Heart right ventricle (tissue), 16 donors: ENCODE measurements at regions not wholly inside any gene's neighbourhood (a gene's known extent, or its start where the extent isn't known, plus 50 kb on each side); places are given as distances from the start of the nearest gene placed in this dataset.

Source experiments
- ATAC-seq, 8 donors: fragments of 200-7000 bp; cut with Tn5 transposase; one replicate each; pipeline ENCODE4 v1.9.1; 2020; ENCODE audit warnings: mild to moderate bottlenecking in 8 of 8, moderate library complexity in 8 of 8, moderate number of reproducible peaks in 1 of 8
- DNase-seq, 2 donors: peaks; one replicate each; pipeline ENCODE4 v3.0.0-alpha.2; 2020
- H3K27ac ChIP-seq, 10 donors: fragments of 200-600 bp; sonication (generic) in 2 of 10; one replicate each; pipeline versions ENCODE4 v1.5.0 to v1.8.0; 2020 to 2022; ENCODE audit warnings: mild to moderate bottlenecking in 3 of 10
- H3K27me3 ChIP-seq, 7 donors: fragments of 200-600 bp; one replicate each; pipeline ENCODE4 v1.8.0; 2021 to 2022; ENCODE audit warnings: mild to moderate bottlenecking in 2 of 7
- H3K36me3 ChIP-seq, 9 donors: fragments of 200-600 bp; sonication (generic) in 1 of 9; one replicate each; pipeline versions ENCODE4 v1.5.0 to v1.8.0; 2020 to 2022; ENCODE audit warnings: mild to moderate bottlenecking in 2 of 9
- H3K4me1 ChIP-seq, 9 donors: fragments of 200-600 bp; sonication (generic) in 1 of 9; one replicate each; pipeline versions ENCODE4 v1.5.0 to v1.8.0; 2020 to 2022; ENCODE audit warnings: mild to moderate bottlenecking in 4 of 9
- H3K4me3 ChIP-seq, 10 donors: fragments of 200-600 bp; sonication (generic) in 2 of 10; one replicate each; pipeline versions ENCODE4 v1.5.0 to v1.8.0; 2020 to 2022; ENCODE audit warnings: mild to moderate bottlenecking in 7 of 10, moderate library complexity in 2 of 10
- H3K9me3 ChIP-seq, 11 donors: fragments of 200-600 bp in 10 of 11; sonication (generic) in 2 of 11; one replicate each; pipeline versions ENCODE4 v1.5.0 to v1.8.0; 2013 to 2022; ENCODE audit warnings: mild to moderate bottlenecking in 2 of 11, control low read depth in 1 of 11, moderate library complexity in 1 of 11
- WGBS, 2 donors: extraction: QIAGEN DNeasy Blood & Tissue Kit; methylation state at CpG; one replicate each; pipeline ENCODE4 v1.1.7; 2013; ENCODE audit warnings: inconsistent platforms in 1 of 2; 5-methylcytosine and 5-hydroxymethylcytosine counted together
- intact Hi-C, 10 donors: fragments of 100-400 bp; cut with DNase I; formaldehyde crosslinking; loops; one replicate each; pipeline versions ENCODE4 v1.11.1 to v1.14.2; 2022
- TF ChIP-seq, protein P1 (sequence below), 9 donors: fragments of 200-600 bp; sonication (generic) in 2 of 9; IDR thresholded peaks; one replicate each; pipeline versions ENCODE4 v1.5.0 to v1.8.0; 2021 to 2022; ENCODE audit warnings: antibody characterized with exemption in 9 of 9, mild to moderate bottlenecking in 5 of 9, moderate library complexity in 1 of 9
- donor health status: Arrhythmogenic right ventricular cardiomyopathy.
- donor health status: ischemic (EF 13 %, LVEDD 7.1; RV severe dilation, severe dysfunction).
- donor health status: healthy with polysubstance abuse.
- donor health status: DM: no; HTN: yes; CAD: no.
- donor health status: DM: no; HTN: no; CAD: no.
- donor health status: ischemic (EF 25% LVEDD 6.9; RV normal size, moderate dysfunction).
- donor health status: ischemic (EF 25% LVEDD 5.7; RV mildly dilated, moderate dysfunction).
- donor health status: healthy.
- donor health status: DM: yes; HTN: yes; CAD: no.
- donor health status: Ischemic cardiomyopathy.
- donor health status: ischemic (EF 35%, LVEDD 5.7; RV mildly dilated, moderate dysfunction).
- donor health status: nonischemic (EF 11% LVEDD 7.7; RV severe dilation, severe dysfunction).
- donor health status: DM: yes; HTN: yes; CAD: no.
- donor health status: PGD.
- donor health status: ischemic (EF 29% LVEDD 5.4; RV normal size, mild dysfunction).
- donor health status: nonischemic (EF 23%, LVEDD 6.1; RV moderate dilation, normal function).

DNA sequence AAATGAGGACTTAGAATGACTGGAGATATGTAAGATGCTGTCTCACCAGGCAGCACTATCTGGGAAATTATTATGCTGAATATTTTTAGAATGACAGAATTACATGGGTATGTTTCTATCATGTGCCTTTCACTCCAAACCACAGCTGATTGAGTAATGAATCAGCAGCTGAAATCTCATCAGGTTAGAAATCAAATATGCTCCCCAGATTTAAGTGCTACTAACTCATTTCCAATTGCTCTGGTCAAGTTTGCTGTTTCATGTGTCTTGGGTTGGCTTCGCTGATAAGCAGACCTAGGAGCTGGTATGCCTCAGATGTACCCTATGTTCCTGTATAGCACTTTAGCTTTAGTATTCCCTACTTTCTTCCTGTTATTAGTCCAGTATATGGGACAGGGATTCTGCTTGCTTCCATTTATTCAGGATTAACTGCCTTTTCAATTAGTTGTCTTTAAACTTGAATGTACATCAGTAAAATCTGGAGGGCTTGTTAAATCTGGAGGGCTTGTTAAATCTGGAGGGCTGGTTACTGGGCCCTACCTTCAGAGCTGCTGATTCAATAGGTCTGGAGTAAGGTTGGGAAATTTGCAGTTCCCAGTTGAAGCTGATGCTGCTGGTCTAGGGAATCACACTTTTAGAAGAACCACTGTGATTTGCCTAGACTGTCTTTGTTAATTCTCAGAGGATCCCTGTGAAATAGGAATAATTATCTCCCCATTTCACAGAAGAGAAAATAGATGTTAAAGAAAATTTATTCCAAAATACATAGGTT, 172.9 kb downstream of the DKK1 start:
- 84 to 93% methylated on average over 1 of the region's 1 CpG for WGBS, 2 donors
- Histone ChIP-seq H3K36me3 (no peaks in the 10 kb centered on the region), H3K9me3 (no peaks in the 10 kb centered on the region), H3K4me3 (no peak overlapping the region), H3K4me1 (no peaks in the 10 kb centered on the region), H3K27ac (no peak overlapping the region), H3K27me3 (no peaks in the 10 kb centered on the region)
- intact Hi-C loops, result loop anchor here in 6 of 10 donors (2.0 to 5.0 kb wide), 5 partner anchors 174 to 1500 kb away; partner anchors contain the start of gene DKK1 (in 1 of the 6)
- DNase-seq, result no peak
- no peak for ATAC-seq
- TF ChIP-seq, protein P1, sequence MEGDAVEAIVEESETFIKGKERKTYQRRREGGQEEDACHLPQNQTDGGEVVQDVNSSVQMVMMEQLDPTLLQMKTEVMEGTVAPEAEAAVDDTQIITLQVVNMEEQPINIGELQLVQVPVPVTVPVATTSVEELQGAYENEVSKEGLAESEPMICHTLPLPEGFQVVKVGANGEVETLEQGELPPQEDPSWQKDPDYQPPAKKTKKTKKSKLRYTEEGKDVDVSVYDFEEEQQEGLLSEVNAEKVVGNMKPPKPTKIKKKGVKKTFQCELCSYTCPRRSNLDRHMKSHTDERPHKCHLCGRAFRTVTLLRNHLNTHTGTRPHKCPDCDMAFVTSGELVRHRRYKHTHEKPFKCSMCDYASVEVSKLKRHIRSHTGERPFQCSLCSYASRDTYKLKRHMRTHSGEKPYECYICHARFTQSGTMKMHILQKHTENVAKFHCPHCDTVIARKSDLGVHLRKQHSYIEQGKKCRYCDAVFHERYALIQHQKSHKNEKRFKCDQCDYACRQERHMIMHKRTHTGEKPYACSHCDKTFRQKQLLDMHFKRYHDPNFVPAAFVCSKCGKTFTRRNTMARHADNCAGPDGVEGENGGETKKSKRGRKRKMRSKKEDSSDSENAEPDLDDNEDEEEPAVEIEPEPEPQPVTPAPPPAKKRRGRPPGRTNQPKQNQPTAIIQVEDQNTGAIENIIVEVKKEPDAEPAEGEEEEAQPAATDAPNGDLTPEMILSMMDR (IDR thresholded peaks at IDR 0.05), result no peak

DNA sequence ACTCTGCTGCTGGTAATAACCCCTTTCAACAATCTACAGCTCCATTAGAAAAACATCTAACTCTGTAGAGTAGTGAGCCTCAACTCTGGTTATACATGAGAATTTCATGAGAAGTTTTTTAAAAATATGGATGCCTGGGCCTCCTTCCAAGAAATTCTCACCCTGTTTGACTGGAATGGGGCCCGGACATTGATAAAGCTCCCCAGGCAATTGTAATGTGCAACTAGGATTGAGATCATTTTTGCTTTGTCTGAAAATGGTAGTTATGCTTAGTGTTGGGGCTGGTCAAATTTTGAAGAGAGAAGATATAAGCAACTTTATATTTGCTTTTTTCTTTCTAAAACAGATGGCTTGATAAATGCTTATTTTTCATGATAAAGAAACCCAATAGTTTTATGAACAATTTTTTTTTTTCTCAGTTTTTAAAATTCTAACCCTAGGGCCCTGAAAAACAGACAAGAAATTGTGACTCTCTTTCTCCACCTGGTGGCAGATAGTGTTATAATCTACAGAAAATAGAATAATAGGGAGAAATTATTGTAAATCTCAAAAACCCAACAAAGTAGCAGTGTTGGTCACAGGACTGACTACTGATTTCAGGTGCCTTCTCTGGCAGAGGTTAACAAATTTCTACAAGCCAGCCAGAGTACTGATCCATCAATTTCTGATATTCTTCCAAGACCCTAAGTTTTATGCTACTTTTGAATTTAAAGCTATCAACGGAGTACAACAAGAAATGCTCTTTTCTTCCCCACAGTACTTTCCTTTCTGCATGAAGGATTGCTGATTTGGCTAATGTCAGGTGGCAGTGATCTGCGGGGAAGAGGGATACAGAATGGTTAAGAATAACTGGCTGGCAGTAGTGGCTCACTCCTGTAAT, 174.8 kb downstream of the DKK1 start:
- intact Hi-C loops, result loop anchor here in 9 of 10 donors (1.0 to 5.0 kb wide), 7 partner anchors 177 to 1502 kb away; partner anchors contain the start of gene DKK1 (in 1 of the 9)
- Histone ChIP-seq H3K4me3 (no peak overlapping the region), H3K36me3 (no peaks in the 10 kb centered on the region), H3K4me1 (no peaks in the 10 kb centered on the region), H3K27ac (no peak overlapping the region), H3K27me3 (no peaks in the 10 kb centered on the region), H3K9me3 (no peaks in the 10 kb centered on the region)
- WGBS, 2 donors, result 48 to 59% methylated on average over 3 of the region's 3 CpGs
- TF ChIP-seq, protein P1 (IDR thresholded peaks at IDR 0.05), result peak; percentile 27 to 68 (median 55)
- ATAC-seq (no peak), DNase-seq (no peak)

DNA sequence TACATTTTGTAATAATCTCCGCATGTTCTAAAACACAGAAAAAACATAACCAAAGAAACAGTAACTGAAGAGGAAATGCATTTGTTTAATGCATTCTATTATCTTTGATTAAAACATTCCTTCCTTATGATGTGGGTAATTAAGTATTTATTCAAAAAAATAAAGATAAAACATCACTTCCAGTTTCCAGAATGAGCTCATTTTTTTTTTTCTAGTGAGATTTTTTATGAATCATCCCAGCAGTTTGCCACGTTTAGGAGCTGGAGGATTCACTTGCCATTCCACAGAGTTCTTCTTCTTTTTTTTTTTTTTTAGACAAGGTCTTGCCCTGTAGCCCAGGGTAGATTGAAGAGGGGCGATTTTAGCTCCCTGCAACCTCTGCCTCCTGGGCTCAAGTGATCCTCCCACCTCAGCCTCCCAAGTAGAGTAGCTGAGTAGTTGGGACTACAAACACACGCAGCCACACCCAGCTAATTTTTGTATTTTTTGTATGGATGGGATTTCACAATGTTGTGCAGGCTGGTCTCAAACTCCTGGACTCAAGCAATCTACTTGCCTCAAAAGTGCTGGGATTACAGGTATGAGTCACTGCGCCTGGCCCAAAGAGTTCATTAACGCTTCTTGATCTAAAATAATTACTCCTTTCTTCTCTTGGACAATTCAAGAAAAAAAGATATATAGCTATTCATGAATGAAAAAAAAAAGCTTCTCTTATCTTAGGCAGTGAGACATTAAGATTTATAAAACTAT, 177.3 kb downstream of the DKK1 start:
- DNase-seq, result no peak
- intact Hi-C loops, result no loop called here
- H3K4me1 ChIP-seq, result no peaks in the 10 kb centered on the region
- no peaks in the 10 kb centered on the region for H3K27me3 ChIP-seq
- H3K27ac ChIP-seq, result no peak overlapping the region
- H3K36me3 ChIP-seq, result no peaks in the 10 kb centered on the region
- 80 to 85% methylated on average over 6 of the region's 6 CpGs for WGBS, 2 donors
- no peak overlapping the region for H3K4me3 ChIP-seq
- H3K9me3 ChIP-seq, result no peaks in the 10 kb centered on the region
- TF ChIP-seq, protein P1 (IDR thresholded peaks at IDR 0.05), result no peak
- no peak for ATAC-seq

DNA sequence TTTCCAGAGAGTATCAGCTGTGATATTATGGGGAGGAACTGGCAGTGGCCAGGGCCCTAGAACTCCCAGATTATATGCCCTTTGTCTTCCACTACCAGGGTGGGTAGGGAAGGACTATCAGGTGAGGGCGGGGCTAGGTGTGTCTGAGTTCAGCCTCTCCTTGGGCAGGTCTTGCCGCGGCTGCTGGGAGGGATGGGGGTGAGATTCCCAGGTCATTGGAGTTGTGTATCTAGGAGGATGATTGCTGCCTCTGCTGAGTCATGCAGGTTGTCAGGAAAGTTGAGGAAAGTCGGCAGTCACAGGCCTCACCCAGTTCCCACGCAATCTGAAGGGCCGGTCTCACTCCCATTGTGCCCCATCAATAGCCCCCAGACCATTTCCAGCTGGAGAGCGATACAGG, 185.2 kb downstream of the DKK1 start:
- WGBS, 2 donors, result 86 to 90% methylated on average over 7 of the region's 7 CpGs
- Histone ChIP-seq H3K36me3 (no peaks in the 10 kb centered on the region), H3K9me3 (peaks cover 0 to 27% (median 3%) of the 10 kb centered on the region in 11 donors), H3K4me3 (no peak overlapping the region), H3K4me1 (no peaks in the 10 kb centered on the region), H3K27me3 (no peaks in the 10 kb centered on the region), H3K27ac (no peak overlapping the region)
- TF ChIP-seq, protein P1 (IDR thresholded peaks at IDR 0.05), result no peak
- ATAC-seq (no peak), DNase-seq (no peak)
- intact Hi-C loops, result no loop called here
